MM.1S (cell line): ENCODE measurements at regions not wholly inside any gene's neighbourhood (a gene's known extent, or its start where the extent isn't known, plus 50 kb on each side); places are given as distances from the start of the nearest gene placed in this dataset.

Experiments
- EZH2 ChIP-seq: fragments of 300-600 bp; sonication (generic); optimal IDR thresholded peaks from 2 replicates; pipeline ENCODE3; 2017; ENCODE audit warnings: low read depth, mild to moderate bottlenecking, antibody characterized with exemption, low read length, mixed read lengths
- EZH2phosphoT487 ChIP-seq: fragments of 300-600 bp; sonication (generic); IDR thresholded peaks from 2 replicates; pipeline ENCODE4 v1.6.1; 2018; ENCODE audit warnings: antibody characterized with exemption, low read length
- TF ChIP-seq, protein P1 (sequence below): fragments of 300-600 bp; sonication (generic); IDR thresholded peaks from 2 replicates; pipeline ENCODE4 v1.5.1; 2016; ENCODE audit warnings: antibody characterized with exemption, low read length, mixed read lengths

GRCh38 chr5:3190433-3190832 is 405.2 kb upstream of the IRX1 start:
- TF ChIP-seq, protein P1, sequence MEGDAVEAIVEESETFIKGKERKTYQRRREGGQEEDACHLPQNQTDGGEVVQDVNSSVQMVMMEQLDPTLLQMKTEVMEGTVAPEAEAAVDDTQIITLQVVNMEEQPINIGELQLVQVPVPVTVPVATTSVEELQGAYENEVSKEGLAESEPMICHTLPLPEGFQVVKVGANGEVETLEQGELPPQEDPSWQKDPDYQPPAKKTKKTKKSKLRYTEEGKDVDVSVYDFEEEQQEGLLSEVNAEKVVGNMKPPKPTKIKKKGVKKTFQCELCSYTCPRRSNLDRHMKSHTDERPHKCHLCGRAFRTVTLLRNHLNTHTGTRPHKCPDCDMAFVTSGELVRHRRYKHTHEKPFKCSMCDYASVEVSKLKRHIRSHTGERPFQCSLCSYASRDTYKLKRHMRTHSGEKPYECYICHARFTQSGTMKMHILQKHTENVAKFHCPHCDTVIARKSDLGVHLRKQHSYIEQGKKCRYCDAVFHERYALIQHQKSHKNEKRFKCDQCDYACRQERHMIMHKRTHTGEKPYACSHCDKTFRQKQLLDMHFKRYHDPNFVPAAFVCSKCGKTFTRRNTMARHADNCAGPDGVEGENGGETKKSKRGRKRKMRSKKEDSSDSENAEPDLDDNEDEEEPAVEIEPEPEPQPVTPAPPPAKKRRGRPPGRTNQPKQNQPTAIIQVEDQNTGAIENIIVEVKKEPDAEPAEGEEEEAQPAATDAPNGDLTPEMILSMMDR, result no peak
- TF ChIP-seq EZH2 (no peak), EZH2phosphoT487 (no peak)
